ENCODE measurements at regions not wholly inside any gene's neighbourhood (a gene's known extent, or its start where the extent isn't known, plus 50 kb on each side); places are given as distances from the start of the nearest gene placed in this dataset.

DNA sequence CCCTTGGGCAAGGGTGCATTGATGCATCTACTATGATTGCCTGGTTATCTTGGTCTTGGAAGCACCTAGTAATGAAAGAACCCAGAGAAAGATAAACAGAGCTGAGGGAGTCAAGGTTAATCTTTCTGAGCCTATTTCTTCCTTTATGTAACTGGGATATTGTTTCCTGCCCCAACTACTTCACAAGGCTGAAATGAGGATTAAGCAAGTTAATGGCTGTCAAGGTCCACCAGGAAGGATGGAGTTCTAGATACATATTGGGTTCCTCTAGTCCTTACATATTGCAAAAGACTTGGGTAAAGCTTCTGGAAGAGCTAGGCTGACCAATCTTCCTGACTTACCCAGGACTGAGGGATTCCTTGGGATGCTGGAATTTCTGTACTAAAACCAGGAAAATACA, 589.8 kb downstream of the INSC start:
- Histone ChIP-seq H2BK5ac (ENCODE audit: insufficient read length, low read length) (no peak overlapping the region), H3K27me3 (ENCODE audit: insufficient read depth, low read length) (no peaks in the 10 kb centered on the region; the same call in none of the 2 replicates), H2AFZ (ENCODE audit: low read length) (no peak overlapping the region), H3K4me1 (ENCODE audit: insufficient read depth, low read length) (no peaks in the 10 kb centered on the region), H4K91ac (ENCODE audit: insufficient read length, low read depth, low read length) (no peak overlapping the region), H2BK12ac (ENCODE audit: insufficient read length, low read depth, low read length) (no peak overlapping the region), H3T11ph (ENCODE audit: low read length) (no peak overlapping the region), H2BK15ac (ENCODE audit: low read depth, low read length) (no peak overlapping the region), H2BK120ac (ENCODE audit: low read depth, low read length, poor library complexity, severe bottlenecking) (no peak overlapping the region), H3K79me2 (ENCODE audit: insufficient read depth, low read length) (no peaks in the 10 kb centered on the region), H3K9me3 (ENCODE audit: control insufficient read depth, low read depth, low read length) (no peaks in the 10 kb centered on the region), H3K23ac (ENCODE audit: insufficient read length, low read depth, low read length) (no peak overlapping the region), H3K14ac (ENCODE audit: insufficient read depth, low read length) (no peak overlapping the region), H2AK5ac (ENCODE audit: insufficient read length, low read length) (no peak overlapping the region), H2BK20ac (ENCODE audit: low read depth, low read length, poor library complexity, severe bottlenecking) (no peak overlapping the region), H4K8ac (replicated peaks; ENCODE audit: insufficient read length, low read depth, low read length) (no peak overlapping the region), H3K56ac (ENCODE audit: insufficient read length, low read depth, low read length) (no peak overlapping the region), H3K18ac (ENCODE audit: insufficient read length, low read depth, low read length) (no peak overlapping the region), H3K4ac (ENCODE audit: low read depth, low read length) (no peak overlapping the region), H3K79me1 (ENCODE audit: insufficient read depth, low read depth, low read length, poor library complexity, severe bottlenecking) (no peaks in the 10 kb centered on the region), H4K5ac (ENCODE audit: insufficient read length, low read depth, low read length) (no peak overlapping the region), H3K27ac (ENCODE audit: insufficient read length, low read depth, low read length) (no peak overlapping the region), H3K4me2 (ENCODE audit: insufficient read depth, insufficient read length, low read length) (no peak overlapping the region), H4K20me1 (ENCODE audit: control insufficient read depth, insufficient read depth, insufficient read length) (no peaks in the 10 kb centered on the region), H3K9ac (ENCODE audit: extremely low read depth, insufficient read length, low read length) (no peak overlapping the region), H3K23me2 (ENCODE audit: insufficient read length, low read depth, low read length, poor library complexity, severe bottlenecking) (no peaks in the 10 kb centered on the region)
- DNase-seq = no peak
- Mint-ChIP-seq H3K27me3 (ENCODE audit: low read depth) (peaks cover 38% of the 10 kb centered on the region), H3K27ac (no peak overlapping the region), H3K9me3 (peaks cover 0 to 16% of the 10 kb centered on the region in 2 experiments; a peak in 4 of 5 replicates), H3K4me3 (no peak overlapping the region), H3K4me1 (peaks cover 4 to 5% of the 10 kb centered on the region in 2 experiments; a peak in 3 of 4 replicates), H3K36me3 (ENCODE audit: insufficient read depth in 1 of 3, low read depth in 3 of 3) (no peaks in the 10 kb centered on the region; a peak in 2 of 7 replicates)
- no peak for TF ChIP-seq CTCF (conservative IDR thresholded peaks at IDR 0.05)

Data from H9 (cell line).